Fibroblast of the aortic adventitia (primary cell): ENCODE measurements at regions not wholly inside any gene's neighbourhood (a gene's known extent, or its start where the extent isn't known, plus 50 kb on each side); places are given as distances from the start of the nearest gene placed in this dataset.
A peak's percentile ranks its signal among the peaks of the same experiment; 100 is the strongest.

Source experiments
- DNase-seq: peaks from one replicate; pipeline ENCODE4 v3.0.0-alpha.2; 2010; ENCODE audit warnings: low read depth
- H3K4me3 ChIP-seq: 2 replicates; pipeline ENCODE4 v1.5.1; 2011; ENCODE audit warnings: low read depth, mild to moderate bottlenecking, control low read depth, low read length, moderate library complexity
- TF ChIP-seq, protein P1 (sequence below): IDR thresholded peaks from 2 replicates; pipeline ENCODE4 v1.5.1; 2011; ENCODE audit warnings: mild to moderate bottlenecking, low read length, control low read depth, inconsistent platforms; ENCODE audit not compliant: insufficient read depth

DNA sequence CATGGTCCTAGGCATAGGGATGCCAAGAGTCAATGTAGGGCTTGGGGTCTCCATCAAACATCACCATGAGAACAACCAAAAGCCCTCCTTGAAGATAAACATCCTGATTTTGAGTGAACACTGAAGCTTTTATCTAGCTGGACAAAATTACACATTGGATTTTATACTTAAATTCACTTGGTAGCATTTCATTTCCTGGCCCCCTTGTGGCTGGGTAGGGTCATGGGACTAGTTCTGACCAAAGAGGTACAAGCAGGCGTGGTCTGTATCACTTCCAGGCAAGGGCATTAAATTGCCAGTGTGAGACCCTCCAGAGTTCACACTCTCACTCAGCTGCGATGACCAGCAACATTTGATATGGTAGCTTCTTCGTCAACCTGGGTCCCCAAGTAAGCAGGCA lies 320.3 kb downstream of the ACTL7B start:
- no peak for DNase-seq
- TF ChIP-seq, protein P1, sequence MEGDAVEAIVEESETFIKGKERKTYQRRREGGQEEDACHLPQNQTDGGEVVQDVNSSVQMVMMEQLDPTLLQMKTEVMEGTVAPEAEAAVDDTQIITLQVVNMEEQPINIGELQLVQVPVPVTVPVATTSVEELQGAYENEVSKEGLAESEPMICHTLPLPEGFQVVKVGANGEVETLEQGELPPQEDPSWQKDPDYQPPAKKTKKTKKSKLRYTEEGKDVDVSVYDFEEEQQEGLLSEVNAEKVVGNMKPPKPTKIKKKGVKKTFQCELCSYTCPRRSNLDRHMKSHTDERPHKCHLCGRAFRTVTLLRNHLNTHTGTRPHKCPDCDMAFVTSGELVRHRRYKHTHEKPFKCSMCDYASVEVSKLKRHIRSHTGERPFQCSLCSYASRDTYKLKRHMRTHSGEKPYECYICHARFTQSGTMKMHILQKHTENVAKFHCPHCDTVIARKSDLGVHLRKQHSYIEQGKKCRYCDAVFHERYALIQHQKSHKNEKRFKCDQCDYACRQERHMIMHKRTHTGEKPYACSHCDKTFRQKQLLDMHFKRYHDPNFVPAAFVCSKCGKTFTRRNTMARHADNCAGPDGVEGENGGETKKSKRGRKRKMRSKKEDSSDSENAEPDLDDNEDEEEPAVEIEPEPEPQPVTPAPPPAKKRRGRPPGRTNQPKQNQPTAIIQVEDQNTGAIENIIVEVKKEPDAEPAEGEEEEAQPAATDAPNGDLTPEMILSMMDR, result peak; percentile 42
- no peak overlapping the region for H3K4me3 ChIP-seq

DNA sequence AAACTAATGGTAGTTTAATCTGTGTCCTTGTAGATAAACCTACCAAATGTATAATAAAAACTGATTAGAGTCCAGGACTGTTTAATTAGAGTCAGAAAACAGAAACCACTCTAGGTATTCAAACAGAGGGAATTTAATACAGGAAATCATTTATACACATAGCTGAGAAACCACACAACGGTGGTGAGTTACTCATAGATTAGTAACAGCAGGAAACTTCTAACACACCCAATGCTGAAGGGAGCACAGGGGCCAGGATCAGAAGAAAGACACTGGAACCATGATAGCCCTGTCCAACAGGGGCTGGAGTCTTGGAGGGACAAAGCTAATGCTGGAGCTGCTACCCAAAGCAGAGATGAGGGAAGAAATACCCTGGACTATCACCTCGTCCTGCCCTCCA lies 321.0 kb downstream of the ACTL7B start:
- H3K4me3 ChIP-seq, result no peak overlapping the region
- TF ChIP-seq, protein P1, result no peak
- peak; percentile 71 for DNase-seq

DNA sequence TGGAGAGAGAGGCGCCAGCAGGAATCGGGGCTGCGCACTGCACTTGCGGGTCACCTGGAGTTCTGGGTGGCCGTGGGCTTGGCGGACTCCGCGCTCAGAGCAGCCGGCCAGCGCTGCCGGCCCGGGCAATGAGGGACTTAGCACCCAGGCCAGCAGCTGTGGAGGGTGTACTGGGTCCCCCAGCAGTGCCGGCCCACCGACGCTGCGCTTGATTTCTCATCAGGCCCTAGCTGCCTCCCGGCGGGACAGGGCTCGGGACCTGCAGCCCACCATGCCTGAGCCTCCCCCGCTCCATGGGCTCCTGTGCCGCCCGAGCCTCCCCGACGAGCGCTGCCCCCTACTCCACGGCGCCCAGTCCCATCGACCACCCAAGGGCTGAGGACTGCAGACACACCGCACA lies 325.6 kb downstream of the ACTL7B start:
- DNase-seq, result no peak
- TF ChIP-seq, protein P1, result no peak
- H3K4me3 ChIP-seq, result no peak overlapping the region

DNA sequence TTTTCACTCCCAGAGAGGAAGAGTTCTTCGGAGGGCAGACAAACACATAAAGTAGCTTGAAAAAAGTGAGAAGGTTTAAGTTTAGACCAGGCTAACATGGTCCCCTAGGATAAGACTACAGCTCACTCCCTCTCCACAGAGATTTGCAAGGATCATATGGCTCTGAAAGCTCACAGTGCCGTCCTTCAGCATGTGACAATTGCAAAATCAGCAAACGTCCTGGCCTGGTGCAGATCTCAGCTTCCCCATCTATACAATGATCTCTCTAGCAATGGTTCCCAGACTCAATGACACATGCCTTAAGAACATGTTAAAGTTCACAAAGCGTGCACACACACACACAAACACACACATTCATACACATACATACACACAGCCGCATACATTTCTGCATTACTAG lies 327.6 kb downstream of the ACTL7B start:
- H3K4me3 ChIP-seq, result no peak overlapping the region
- TF ChIP-seq, protein P1, result no peak
- DNase-seq, result no peak

DNA sequence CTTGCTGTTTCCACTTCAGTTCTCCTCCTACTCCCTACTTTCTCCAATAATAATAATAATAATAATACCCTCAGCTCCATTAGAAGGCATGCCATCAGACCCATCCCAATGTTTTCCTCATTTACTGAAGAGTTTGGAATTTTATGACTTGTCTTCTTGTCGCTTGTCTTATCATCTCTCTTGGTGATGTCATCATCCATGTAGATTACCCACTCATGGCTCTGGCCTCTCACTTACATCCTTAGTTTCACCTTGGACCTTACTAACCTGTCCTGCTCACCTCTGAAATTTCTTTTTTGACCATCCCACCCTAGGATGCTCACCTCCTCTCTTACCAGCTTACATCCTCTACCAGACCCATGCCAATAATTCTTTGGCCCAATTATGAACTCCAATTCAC lies 329.3 kb downstream of the ACTL7B start:
- TF ChIP-seq, protein P1, result no peak
- H3K4me3 ChIP-seq, result no peak overlapping the region
- no peak for DNase-seq

DNA sequence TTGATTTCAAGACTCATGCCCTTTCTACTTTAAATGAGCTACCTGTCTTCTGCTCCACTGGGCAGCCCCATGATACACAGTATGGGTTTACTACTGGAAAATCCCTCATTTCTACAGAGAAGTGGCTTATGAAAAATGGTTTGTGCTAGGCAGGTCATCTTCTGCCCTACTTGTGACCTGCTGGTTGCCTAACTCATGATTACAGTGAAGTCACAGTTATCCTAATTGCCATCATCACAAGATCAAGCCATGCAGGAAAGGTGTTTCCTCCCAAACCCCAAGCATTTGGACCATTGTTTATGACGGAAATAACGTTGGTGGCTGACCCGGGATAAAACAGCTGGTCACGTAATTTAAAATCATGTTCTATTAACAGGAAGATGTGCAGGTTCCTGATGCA lies 330.6 kb downstream of the ACTL7B start:
- TF ChIP-seq, protein P1, result no peak
- DNase-seq, result no peak
- no peak overlapping the region for H3K4me3 ChIP-seq

DNA sequence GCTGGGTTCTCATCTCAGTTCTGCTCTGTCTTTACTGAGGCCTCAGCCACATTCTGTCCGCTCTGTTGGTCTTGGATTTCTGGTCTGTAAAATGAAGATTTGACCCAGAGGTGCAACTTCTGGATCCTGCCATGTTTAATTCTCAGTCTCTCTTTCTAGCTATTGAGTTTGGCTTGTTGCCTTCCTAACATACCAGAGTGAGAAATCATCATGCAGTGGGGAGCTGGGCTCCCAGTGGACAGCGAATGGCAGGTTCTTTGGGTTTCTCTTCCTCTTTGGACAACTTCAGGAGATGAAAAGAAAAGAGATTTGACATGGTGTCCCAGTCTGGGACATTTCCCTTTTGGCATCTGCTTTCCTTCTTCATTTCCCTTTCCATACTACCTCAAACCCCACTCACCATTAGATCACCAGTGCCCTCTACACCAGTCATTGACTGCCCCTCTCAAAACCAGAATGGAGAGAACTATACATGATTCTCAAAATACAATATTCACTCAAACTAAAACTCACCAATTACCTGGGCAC lies 334.7 kb downstream of the ACTL7B start:
- peak; percentile 72 for DNase-seq
- TF ChIP-seq, protein P1, result no peak
- no peak overlapping the region for H3K4me3 ChIP-seq
